ENCODE measurements at regions not wholly inside any gene's neighbourhood (a gene's known extent, or its start where the extent isn't known, plus 50 kb on each side); places are given as distances from the start of the nearest gene placed in this dataset.
"Not testable (repeated sequence)": the region's sequence is repeated elsewhere in the genome, so short reads cannot be mapped to it uniquely, and the experiment has no call there.

DNA sequence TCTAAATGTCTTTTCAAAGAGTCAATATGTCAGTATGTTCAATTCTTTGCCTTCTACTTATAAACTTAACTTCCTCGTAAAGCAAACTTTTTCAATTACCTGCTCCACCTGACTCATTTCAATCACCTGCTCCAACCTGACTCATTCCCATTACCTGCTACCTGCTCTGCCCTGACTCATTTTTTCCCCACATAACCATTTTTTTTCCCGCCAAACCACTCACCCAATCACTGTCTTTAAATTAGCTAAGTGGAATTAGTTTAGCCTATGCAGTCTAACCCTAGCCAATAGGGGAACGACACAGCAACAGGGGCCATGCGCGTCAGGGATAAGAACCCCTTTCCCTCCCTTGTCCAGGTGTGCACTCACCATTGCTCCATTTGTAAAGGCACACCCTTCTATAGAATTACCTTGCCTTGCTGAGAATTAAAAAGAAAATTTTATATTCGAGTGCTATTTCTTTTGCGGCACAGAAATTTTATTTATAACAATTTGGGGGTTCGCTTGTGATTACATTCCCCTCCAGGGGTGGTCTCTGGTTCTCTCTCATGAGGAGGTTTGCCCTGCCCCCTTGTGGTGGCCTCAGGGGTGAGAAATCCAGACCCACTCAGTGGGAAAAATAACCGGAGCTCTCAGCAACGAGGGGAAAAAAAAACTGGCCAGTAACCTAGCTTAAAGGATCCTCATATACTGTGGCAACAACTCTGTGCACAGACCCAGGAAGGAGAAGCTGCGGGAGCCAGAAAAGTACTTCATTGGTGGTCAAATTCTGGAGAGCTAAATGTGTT lies 193.1 kb downstream of the ZNF486 start:
- H3K27ac ChIP-seq = no peak overlapping the region
- H3K9me3 ChIP-seq = peaks cover 0 to 4% of the 10 kb centered on the region in 2 donors
- no peaks in the 10 kb centered on the region for H3K27me3 ChIP-seq
- no peak for DNase-seq
- in situ Hi-C loops (cut with MboI; ENCODE audit: low pct_ligation_motif_present in 1 of 4, low pct_unique_long_range_greater_than_20kb in 1 of 4, low sequenced_read_pairs in 3 of 4) = no loop called here
- TF ChIP-seq, protein P1, sequence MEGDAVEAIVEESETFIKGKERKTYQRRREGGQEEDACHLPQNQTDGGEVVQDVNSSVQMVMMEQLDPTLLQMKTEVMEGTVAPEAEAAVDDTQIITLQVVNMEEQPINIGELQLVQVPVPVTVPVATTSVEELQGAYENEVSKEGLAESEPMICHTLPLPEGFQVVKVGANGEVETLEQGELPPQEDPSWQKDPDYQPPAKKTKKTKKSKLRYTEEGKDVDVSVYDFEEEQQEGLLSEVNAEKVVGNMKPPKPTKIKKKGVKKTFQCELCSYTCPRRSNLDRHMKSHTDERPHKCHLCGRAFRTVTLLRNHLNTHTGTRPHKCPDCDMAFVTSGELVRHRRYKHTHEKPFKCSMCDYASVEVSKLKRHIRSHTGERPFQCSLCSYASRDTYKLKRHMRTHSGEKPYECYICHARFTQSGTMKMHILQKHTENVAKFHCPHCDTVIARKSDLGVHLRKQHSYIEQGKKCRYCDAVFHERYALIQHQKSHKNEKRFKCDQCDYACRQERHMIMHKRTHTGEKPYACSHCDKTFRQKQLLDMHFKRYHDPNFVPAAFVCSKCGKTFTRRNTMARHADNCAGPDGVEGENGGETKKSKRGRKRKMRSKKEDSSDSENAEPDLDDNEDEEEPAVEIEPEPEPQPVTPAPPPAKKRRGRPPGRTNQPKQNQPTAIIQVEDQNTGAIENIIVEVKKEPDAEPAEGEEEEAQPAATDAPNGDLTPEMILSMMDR (IDR thresholded peaks at IDR 0.05) = no peak
- TF ChIP-seq POLR2AphosphoS5 (IDR thresholded peaks at IDR 0.05) = no peak
- no peak for TF ChIP-seq POLR2A (IDR thresholded peaks at IDR 0.05)
- no peak for TF ChIP-seq EP300 (IDR thresholded peaks at IDR 0.05; ENCODE audit: low read depth)
- H3K36me3 ChIP-seq = no peaks in the 10 kb centered on the region
- WGBS, 2 donors (ENCODE audit: low coverage in 1 of 2) = 56 to 63% methylated on average over 11 of the region's 11 CpGs
- H3K4me3 ChIP-seq = no peak overlapping the region
- intact Hi-C loops (cut with DNase I; ENCODE audit: low total_unique reads) = no loop called here
- no peaks in the 10 kb centered on the region for H3K4me1 ChIP-seq

DNA sequence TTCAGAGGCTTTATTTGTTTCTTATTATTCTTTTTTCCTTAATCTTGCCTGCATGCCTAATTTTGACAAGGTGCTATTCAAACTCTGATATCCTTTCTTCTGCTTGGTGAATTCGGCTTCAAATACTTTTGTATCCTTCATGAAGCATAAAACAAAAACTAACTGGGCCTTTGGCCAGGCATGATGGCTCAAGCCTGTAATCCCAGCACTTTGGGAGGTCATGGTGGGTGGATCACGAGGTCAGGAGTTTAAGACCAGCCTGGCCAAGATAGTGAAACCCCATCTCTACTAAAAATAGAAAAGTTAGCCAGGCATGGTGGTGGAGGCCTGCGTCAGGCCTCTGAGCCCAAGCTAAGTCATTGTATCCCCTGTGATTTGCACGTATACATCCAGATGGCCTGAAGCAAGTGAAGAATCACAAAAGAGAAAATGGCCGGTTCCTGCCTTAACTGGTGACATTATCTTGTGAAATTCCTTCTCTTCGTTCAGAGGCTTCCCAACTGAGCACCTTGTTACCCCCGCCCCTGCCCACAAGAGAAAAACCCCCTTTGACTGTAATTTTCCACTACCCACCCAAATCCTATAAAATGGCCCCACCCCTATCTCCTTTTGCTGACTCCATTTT lies 191.9 kb downstream of the ZNF486 start:
- WGBS, 2 donors (ENCODE audit: low coverage in 1 of 2) = 74 to 84% methylated on average over 5 to 7 of the region's 7 CpGs

DNA sequence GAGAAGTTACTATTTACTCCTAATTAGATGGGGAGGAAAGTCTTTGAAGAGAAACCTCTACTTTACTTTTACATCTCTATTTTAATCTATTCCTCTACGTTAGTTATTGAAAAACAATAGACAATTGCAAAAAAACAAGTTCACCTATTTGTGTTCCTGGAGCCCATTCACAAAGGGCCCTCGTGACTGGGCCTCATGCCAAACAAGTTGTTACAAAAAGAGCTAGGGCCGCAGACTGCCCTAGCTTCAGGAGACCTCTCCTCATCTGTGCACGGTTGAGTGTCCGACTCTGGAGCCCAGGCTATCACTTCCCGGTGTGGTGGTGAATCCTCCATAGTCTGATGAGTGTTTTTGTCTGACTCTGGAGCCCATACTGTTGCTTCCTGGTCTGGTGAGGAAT lies 190.9 kb downstream of the ZNF486 start:
- intact Hi-C loops (cut with DNase I; ENCODE audit: low total_unique reads) = no loop called here
- WGBS, 2 donors (ENCODE audit: low coverage in 1 of 2) = 74 to 75% methylated on average over 2 to 6 of the region's 6 CpGs
- peaks cover 0 to 12% of the 10 kb centered on the region in 2 donors for H3K9me3 ChIP-seq

More for the DNA sequence above, 191.9 kb downstream of the ZNF486 start:
- DNase-seq; H3K27me3 ChIP-seq; H3K36me3 ChIP-seq; in situ Hi-C loops (cut with MboI; ENCODE audit: low pct_ligation_motif_present in 1 of 4, low pct_unique_long_range_greater_than_20kb in 1 of 4, low sequenced_read_pairs in 3 of 4); intact Hi-C loops (cut with DNase I; ENCODE audit: low total_unique reads); H3K27ac ChIP-seq; H3K4me1 ChIP-seq; H3K9me3 ChIP-seq; H3K4me3 ChIP-seq: not testable (repeated sequence)

GRCh38 chr19:20351244-20351643 lies 184.2 kb downstream of the ZNF486 start:
- Histone ChIP-seq H3K27me3 (no peaks in the 10 kb centered on the region), H3K9me3 (peaks cover 0 to 8% of the 10 kb centered on the region in 2 donors), H3K36me3 (no peaks in the 10 kb centered on the region), H3K27ac (no peak overlapping the region), H3K4me1 (no peaks in the 10 kb centered on the region), H3K4me3 (no peak overlapping the region)
- in situ Hi-C loops (cut with MboI; ENCODE audit: low pct_ligation_motif_present in 1 of 4, low pct_unique_long_range_greater_than_20kb in 1 of 4, low sequenced_read_pairs in 3 of 4) (no loop called here), intact Hi-C loops (cut with DNase I; ENCODE audit: low total_unique reads) (no loop called here)
- TF ChIP-seq, protein P1 (IDR thresholded peaks at IDR 0.05) = no peak
- TF ChIP-seq POLR2A (IDR thresholded peaks at IDR 0.05) = no peak
- no peak for DNase-seq

More for the DNA sequence above, 190.9 kb downstream of the ZNF486 start:
- Histone ChIP-seq H3K4me1 (no peaks in the 10 kb centered on the region), H3K4me3 (no peak overlapping the region), H3K36me3 (no peaks in the 10 kb centered on the region), H3K27ac (no peak overlapping the region), H3K27me3 (no peaks in the 10 kb centered on the region)
- DNase-seq = no peak
- TF ChIP-seq, protein P1 (IDR thresholded peaks at IDR 0.05) = no peak
- TF ChIP-seq POLR2AphosphoS5 (IDR thresholded peaks at IDR 0.05) (no peak), POLR2A (IDR thresholded peaks at IDR 0.05) (no peak), EP300 (IDR thresholded peaks at IDR 0.05; ENCODE audit: low read depth) (no peak)
- in situ Hi-C loops (cut with MboI; ENCODE audit: low pct_ligation_motif_present in 1 of 4, low pct_unique_long_range_greater_than_20kb in 1 of 4, low sequenced_read_pairs in 3 of 4) = no loop called here

Measured in transverse colon (tissue), 4 donors.